Rectal smooth muscle tissue (tissue), 1 donor: ENCODE measurements at regions not wholly inside any gene's neighbourhood (a gene's known extent, or its start where the extent isn't known, plus 50 kb on each side); places are given as distances from the start of the nearest gene placed in this dataset.

Source experiments
- H3K27ac ChIP-seq: one replicate; pipeline ENCODE4 v1.7.0; 2013; ENCODE audit warnings: low read depth, low read length, inconsistent platforms
- H3K27me3 ChIP-seq: one replicate; pipeline ENCODE4 v1.7.0; 2013; ENCODE audit warnings: low read length; ENCODE audit not compliant: control insufficient read depth, insufficient read depth
- H3K36me3 ChIP-seq: one replicate; pipeline ENCODE4 v1.7.0; 2013; ENCODE audit warnings: low read length; ENCODE audit not compliant: control insufficient read depth, insufficient read depth
- H3K4me1 ChIP-seq: one replicate; pipeline ENCODE4 v1.7.0; 2013; ENCODE audit warnings: low read length; ENCODE audit not compliant: control insufficient read depth, insufficient read depth
- H3K4me3 ChIP-seq: one replicate; pipeline ENCODE4 v1.7.0; 2013; ENCODE audit warnings: low read length
- H3K9ac ChIP-seq: one replicate; pipeline ENCODE4 v1.7.0; 2013; ENCODE audit warnings: low read length

- Histone ChIP-seq H3K4me3 (no peak overlapping the region), H3K4me1 (no peaks in the 10 kb centered on the region), H3K27ac (no peak overlapping the region), H3K27me3 (no peaks in the 10 kb centered on the region), H3K36me3 (no peaks in the 10 kb centered on the region), H3K9ac (no peak overlapping the region)
Observed at GRCh38 chr3:146888176-146888575, 283.0 kb upstream of the PLSCR5 start.

- Histone ChIP-seq H3K9ac (no peak overlapping the region), H3K4me3 (no peak overlapping the region), H3K27ac (no peak overlapping the region), H3K27me3 (no peaks in the 10 kb centered on the region), H3K36me3 (no peaks in the 10 kb centered on the region), H3K4me1 (no peaks in the 10 kb centered on the region)
Observed at GRCh38 chr3:146884721-146885120, 279.6 kb upstream of the PLSCR5 start.

GRCh38 chr3:146884296-146884695, 279.1 kb upstream of the PLSCR5 start:
- no peak overlapping the region for H3K27ac ChIP-seq
- H3K4me1 ChIP-seq = no peaks in the 10 kb centered on the region
- H3K4me3 ChIP-seq = no peak overlapping the region
- H3K9ac ChIP-seq = no peak overlapping the region
- H3K36me3 ChIP-seq = no peaks in the 10 kb centered on the region
- no peaks in the 10 kb centered on the region for H3K27me3 ChIP-seq

GRCh38 chr3:146883288-146883687, 278.1 kb upstream of the PLSCR5 start:
- Histone ChIP-seq H3K4me1 (no peaks in the 10 kb centered on the region), H3K27me3 (no peaks in the 10 kb centered on the region), H3K9ac (no peak overlapping the region), H3K36me3 (no peaks in the 10 kb centered on the region), H3K27ac (no peak overlapping the region), H3K4me3 (no peak overlapping the region)

GRCh38 chr3:146881966-146882760, 277.0 kb upstream of the PLSCR5 start:
- Histone ChIP-seq H3K36me3 (no peaks in the 10 kb centered on the region), H3K4me1 (no peaks in the 10 kb centered on the region), H3K9ac (no peak overlapping the region), H3K4me3 (no peak overlapping the region), H3K27ac (no peak overlapping the region), H3K27me3 (no peaks in the 10 kb centered on the region)

GRCh38 chr3:146881356-146881755, 276.2 kb upstream of the PLSCR5 start:
- Histone ChIP-seq H3K27ac (no peak overlapping the region), H3K36me3 (no peaks in the 10 kb centered on the region), H3K27me3 (no peaks in the 10 kb centered on the region), H3K4me1 (no peaks in the 10 kb centered on the region), H3K4me3 (no peak overlapping the region), H3K9ac (no peak overlapping the region)

GRCh38 chr3:146873748-146874147, 268.6 kb upstream of the PLSCR5 start:
- Histone ChIP-seq H3K9ac (no peak overlapping the region), H3K4me3 (no peak overlapping the region), H3K36me3 (peaks cover 3% of the 10 kb centered on the region), H3K27me3 (no peaks in the 10 kb centered on the region), H3K27ac (no peak overlapping the region), H3K4me1 (no peaks in the 10 kb centered on the region)

GRCh38 chr3:146865175-146865755, 260.1 kb upstream of the PLSCR5 start:
- Histone ChIP-seq H3K9ac (no peak overlapping the region), H3K36me3 (no peaks in the 10 kb centered on the region), H3K4me3 (no peak overlapping the region), H3K4me1 (no peaks in the 10 kb centered on the region), H3K27me3 (no peaks in the 10 kb centered on the region), H3K27ac (no peak overlapping the region)

- Histone ChIP-seq H3K4me1 (no peaks in the 10 kb centered on the region), H3K9ac (no peak overlapping the region), H3K4me3 (no peak overlapping the region), H3K27me3 (no peaks in the 10 kb centered on the region), H3K36me3 (no peaks in the 10 kb centered on the region), H3K27ac (no peak overlapping the region)
Observed at GRCh38 chr3:146861262-146861661, 256.1 kb upstream of the PLSCR5 start.

GRCh38 chr3:146854523-146854922, 249.4 kb upstream of the PLSCR5 start:
- no peaks in the 10 kb centered on the region for H3K36me3 ChIP-seq
- no peak overlapping the region for H3K4me3 ChIP-seq
- H3K27ac ChIP-seq = no peak overlapping the region
- H3K27me3 ChIP-seq = no peaks in the 10 kb centered on the region
- no peak overlapping the region for H3K9ac ChIP-seq
- H3K4me1 ChIP-seq = no peaks in the 10 kb centered on the region

- H3K4me3 ChIP-seq = no peak overlapping the region
- no peak overlapping the region for H3K9ac ChIP-seq
- no peaks in the 10 kb centered on the region for H3K36me3 ChIP-seq
- no peaks in the 10 kb centered on the region for H3K4me1 ChIP-seq
- H3K27me3 ChIP-seq = no peaks in the 10 kb centered on the region
- H3K27ac ChIP-seq = no peak overlapping the region
Observed at GRCh38 chr3:146851665-146852064, 246.5 kb upstream of the PLSCR5 start.

- no peak overlapping the region for H3K27ac ChIP-seq
Observed at GRCh38 chr3:146845361-146845760, 240.2 kb upstream of the PLSCR5 start.

GRCh38 chr3:146843476-146843875, 238.3 kb upstream of the PLSCR5 start:
- H3K9ac ChIP-seq = no peak overlapping the region
- H3K4me1 ChIP-seq = no peaks in the 10 kb centered on the region
- no peak overlapping the region for H3K27ac ChIP-seq
- H3K4me3 ChIP-seq = no peak overlapping the region
- H3K36me3 ChIP-seq = no peaks in the 10 kb centered on the region
- no peaks in the 10 kb centered on the region for H3K27me3 ChIP-seq

More at GRCh38 chr3:146845361-146845760, 240.2 kb upstream of the PLSCR5 start:
- Histone ChIP-seq H3K27me3 (no peaks in the 10 kb centered on the region), H3K36me3 (no peaks in the 10 kb centered on the region), H3K4me3 (no peak overlapping the region), H3K4me1 (no peaks in the 10 kb centered on the region), H3K9ac (no peak overlapping the region)
